Prostate gland (tissue), 2 donors: ENCODE measurements at regions not wholly inside any gene's neighbourhood (a gene's known extent, or its start where the extent isn't known, plus 50 kb on each side); places are given as distances from the start of the nearest gene placed in this dataset.

Experiments
- DNase-seq: peaks from one replicate; pipeline ENCODE4 v3.0.0-alpha.2; 2019; ENCODE audit warnings: low spot score
- H3K27ac ChIP-seq, 2 donors: fragments of 200-600 bp; sonication (generic); 2 replicates each; pipeline ENCODE4 v1.5.1; 2017 to 2019
- H3K27me3 ChIP-seq: fragments of 200-600 bp; sonication (generic); replicated peaks from 2 replicates; pipeline ENCODE4 v1.5.1; 2019; ENCODE audit not compliant: insufficient read depth
- H3K36me3 ChIP-seq, 2 donors: fragments of 200-600 bp; sonication (generic); 1 replicate in 1 of 2; 2 replicates in 1 of 2; pipeline versions ENCODE4 v1.5.1 to v1.8.1; 2017 to 2019
- H3K4me1 ChIP-seq: fragments of 200-600 bp; sonication (generic); replicated peaks from 2 replicates; pipeline ENCODE4 v1.5.1; 2019
- H3K4me3 ChIP-seq, 2 donors: fragments of 200-600 bp; sonication (generic); 2 replicates each; pipeline ENCODE4 v1.5.1; 2017 to 2019
- H3K9me3 ChIP-seq: fragments of 200-600 bp; sonication (generic); 2 replicates; pipeline ENCODE4 v1.5.1; 2017
- POLR2AphosphoS5 ChIP-seq: sonication (generic); formaldehyde crosslinking; IDR thresholded peaks from one replicate; pipeline ENCODE4 v1.6.1; 2017; ENCODE audit warnings: antibody characterized with exemption
- WGBS: methylation state at CpG from one replicate; pipeline ENCODE4 v1.1.5; 2018; 5-methylcytosine and 5-hydroxymethylcytosine counted together
- intact Hi-C: fragments of 100-400 bp; cut with DNase I; formaldehyde crosslinking; loops from one replicate; pipeline ENCODE4 v1.14.2; 2022
- small RNA-seq, 2 donors: library from RNA; depleted of rRNA; stranded (forward); fragments of <200 nt; gene quantifications; one replicate each; pipeline ENCODE3, GENCODE V24; 2016

DNA sequence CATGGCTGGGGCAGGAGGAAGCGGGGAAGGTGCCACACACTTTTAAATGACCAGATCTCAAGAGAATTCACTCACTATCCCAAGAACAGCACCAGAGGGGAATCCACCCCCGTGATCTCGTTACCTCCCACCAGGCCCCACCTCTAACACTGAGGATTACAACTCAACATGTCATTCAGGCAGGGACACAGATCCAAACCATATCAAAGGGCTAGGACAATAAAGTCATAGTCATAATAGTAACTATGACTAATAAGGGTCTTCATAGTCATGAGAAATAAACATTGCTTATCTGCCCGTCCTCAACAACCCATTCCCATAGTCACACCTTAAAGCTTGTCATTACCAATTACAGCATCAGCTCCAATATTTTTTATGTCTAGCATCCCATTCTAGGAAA, 65.3 kb upstream of the SMC2 start:
- Histone ChIP-seq H3K4me3 (no peak overlapping the region), H3K36me3 (no peaks in the 10 kb centered on the region), H3K9me3 (no peaks in the 10 kb centered on the region), H3K27me3 (no peaks in the 10 kb centered on the region), H3K27ac (no peak overlapping the region), H3K4me1 (no peaks in the 10 kb centered on the region)
- TF ChIP-seq POLR2AphosphoS5, result no peak
- intact Hi-C loops, result loop anchor here (5.0 kb wide), 1 partner anchor 358 kb away; no protein-coding TSS in a partner anchor
- 83% methylated on average over 4 of the region's 4 CpGs for WGBS
- DNase-seq, result no peak

Small RNA genes in the stretch of these regions (small RNA-seq; reads per million reads assigned to genes)
- 0 reads per million in 2 donors for gene RNA5SP291
